ENCODE measurements at regions not wholly inside any gene's neighbourhood (a gene's known extent, or its start where the extent isn't known, plus 50 kb on each side); places are given as distances from the start of the nearest gene placed in this dataset.

GRCh38 chr2:117700471-117700870 is 114.0 kb upstream of the DDX18 start:
- TF ChIP-seq CTCF (conservative IDR thresholded peaks at IDR 0.05; ENCODE audit: low read length) (no peak), EZH2phosphoT487 (IDR thresholded peaks at IDR 0.05; ENCODE audit: borderline replicate concordance, low read depth, low read length) (no peak)
